ENCODE measurements at regions not wholly inside any gene's neighbourhood (a gene's known extent, or its start where the extent isn't known, plus 50 kb on each side); places are given as distances from the start of the nearest gene placed in this dataset.

DNA sequence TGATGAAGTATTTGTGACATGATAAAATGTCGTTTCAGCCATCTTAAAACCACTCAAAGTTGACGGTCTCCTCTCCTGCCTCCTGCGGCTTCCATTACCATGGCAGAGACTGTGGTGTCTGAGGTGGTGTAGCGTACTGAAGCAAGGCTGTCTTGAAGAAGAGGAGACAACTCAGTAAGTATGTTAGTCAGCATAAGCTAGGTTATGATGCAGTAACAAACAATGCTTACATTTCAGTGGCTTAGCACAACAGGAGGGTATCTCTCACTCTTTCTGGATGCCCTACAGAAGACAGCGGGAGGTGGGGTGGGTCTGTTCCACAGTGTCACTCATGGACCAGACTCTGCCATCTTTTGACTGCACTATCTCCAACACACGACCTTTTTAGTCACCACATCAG lies 174.7 kb upstream of the AHI1 start:
- TF ChIP-seq, protein P1, sequence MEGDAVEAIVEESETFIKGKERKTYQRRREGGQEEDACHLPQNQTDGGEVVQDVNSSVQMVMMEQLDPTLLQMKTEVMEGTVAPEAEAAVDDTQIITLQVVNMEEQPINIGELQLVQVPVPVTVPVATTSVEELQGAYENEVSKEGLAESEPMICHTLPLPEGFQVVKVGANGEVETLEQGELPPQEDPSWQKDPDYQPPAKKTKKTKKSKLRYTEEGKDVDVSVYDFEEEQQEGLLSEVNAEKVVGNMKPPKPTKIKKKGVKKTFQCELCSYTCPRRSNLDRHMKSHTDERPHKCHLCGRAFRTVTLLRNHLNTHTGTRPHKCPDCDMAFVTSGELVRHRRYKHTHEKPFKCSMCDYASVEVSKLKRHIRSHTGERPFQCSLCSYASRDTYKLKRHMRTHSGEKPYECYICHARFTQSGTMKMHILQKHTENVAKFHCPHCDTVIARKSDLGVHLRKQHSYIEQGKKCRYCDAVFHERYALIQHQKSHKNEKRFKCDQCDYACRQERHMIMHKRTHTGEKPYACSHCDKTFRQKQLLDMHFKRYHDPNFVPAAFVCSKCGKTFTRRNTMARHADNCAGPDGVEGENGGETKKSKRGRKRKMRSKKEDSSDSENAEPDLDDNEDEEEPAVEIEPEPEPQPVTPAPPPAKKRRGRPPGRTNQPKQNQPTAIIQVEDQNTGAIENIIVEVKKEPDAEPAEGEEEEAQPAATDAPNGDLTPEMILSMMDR (IDR thresholded peaks at IDR 0.05; ENCODE audit: low read length), result no peak
- TF ChIP-seq EZH2 (IDR thresholded peaks at IDR 0.05; ENCODE audit: borderline replicate concordance, low read length), result no peak

Data from OCI-LY1 (cell line).